HG03457 (cell line): ENCODE measurements at regions not wholly inside any gene's neighbourhood (a gene's known extent, or its start where the extent isn't known, plus 50 kb on each side); places are given as distances from the start of the nearest gene placed in this dataset.
A peak's percentile ranks its signal among the peaks of the same experiment; 100 is the strongest.

Source experiments
- ATAC-seq: cut with Tn5 transposase; IDR thresholded peaks from one replicate; pipeline ENCODE4 v1.9.1; 2021; ENCODE audit warnings: moderate number of reproducible peaks; ENCODE audit not compliant: unreplicated experiment

DNA sequence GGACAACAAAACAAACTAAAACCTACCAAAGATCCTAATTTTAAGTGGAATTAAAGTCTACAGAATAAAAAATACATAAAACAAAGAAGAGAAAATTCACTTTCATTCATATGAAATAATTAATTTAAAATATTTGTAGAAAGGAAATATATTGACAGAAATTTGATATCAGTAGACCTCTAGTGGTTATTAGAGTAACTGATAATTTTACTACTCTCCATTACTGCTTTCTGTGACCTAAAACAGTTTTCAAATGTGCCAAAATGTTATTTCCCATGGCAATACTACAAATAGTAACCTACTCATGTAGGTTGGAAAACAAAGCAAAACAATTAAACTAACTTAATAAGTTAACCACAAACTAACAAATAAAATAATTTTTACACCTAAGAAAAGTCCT lies 147.1 kb downstream of the NOL4 start:
- no peak for ATAC-seq

DNA sequence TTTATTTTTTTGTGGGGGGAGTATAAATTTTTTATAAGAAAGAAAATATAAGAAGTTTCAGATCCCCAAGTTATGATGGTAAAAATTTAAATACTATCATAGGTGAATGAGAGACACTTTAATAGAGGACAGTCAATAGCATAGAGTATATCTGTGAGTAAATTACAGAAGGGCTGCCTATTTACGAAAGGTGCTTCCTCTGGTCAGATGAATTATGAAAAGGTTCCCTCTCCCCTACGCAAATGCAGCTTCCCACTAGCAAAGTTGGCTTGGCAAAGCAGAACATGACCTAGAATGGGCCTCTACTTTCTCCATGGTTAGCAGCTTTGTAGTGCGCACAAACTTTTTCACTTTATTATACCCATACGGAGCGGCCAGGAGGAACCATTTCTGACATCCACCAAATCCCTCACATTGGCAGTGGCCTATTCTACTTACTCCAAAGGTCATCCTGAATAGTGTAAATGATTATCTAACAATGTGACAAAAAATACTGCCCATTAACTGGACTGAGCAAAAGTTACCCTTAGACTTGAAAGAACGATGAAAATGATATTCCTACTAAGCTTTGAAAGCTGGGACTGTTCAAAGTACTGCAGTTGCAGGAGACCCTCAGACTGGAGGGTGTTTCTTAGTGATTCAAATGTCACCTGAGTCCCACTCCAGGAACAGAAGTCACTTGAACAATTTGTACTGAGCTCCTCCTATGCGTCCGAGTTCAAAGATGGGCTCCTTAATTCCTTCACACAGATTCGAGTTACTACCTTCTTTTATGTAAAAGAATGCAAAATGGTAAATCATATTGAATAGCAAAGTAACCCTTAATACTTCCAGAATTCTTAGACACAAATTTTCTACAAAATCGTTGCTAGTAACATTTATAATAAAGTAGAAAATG lies 148.5 kb downstream of the NOL4 start:
- no peak for ATAC-seq

DNA sequence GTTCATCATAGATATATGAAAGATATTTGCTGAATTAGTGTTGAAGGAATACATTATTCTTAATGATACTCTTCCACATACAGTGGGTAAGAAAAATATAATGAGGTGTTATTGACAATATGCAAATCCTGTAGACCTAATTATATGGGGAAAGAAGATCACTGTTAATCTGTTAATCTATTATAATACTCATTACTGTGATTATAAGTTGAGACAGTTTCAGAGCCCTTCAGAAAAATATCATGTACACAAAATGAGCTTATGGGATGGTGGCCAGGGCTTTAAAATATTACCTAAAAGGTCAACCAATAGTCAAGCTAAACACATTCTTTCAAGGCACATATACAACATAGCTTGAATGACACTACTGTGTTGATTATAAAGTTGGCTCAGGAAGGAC lies 163.5 kb downstream of the NOL4 start:
- ATAC-seq, result no peak

DNA sequence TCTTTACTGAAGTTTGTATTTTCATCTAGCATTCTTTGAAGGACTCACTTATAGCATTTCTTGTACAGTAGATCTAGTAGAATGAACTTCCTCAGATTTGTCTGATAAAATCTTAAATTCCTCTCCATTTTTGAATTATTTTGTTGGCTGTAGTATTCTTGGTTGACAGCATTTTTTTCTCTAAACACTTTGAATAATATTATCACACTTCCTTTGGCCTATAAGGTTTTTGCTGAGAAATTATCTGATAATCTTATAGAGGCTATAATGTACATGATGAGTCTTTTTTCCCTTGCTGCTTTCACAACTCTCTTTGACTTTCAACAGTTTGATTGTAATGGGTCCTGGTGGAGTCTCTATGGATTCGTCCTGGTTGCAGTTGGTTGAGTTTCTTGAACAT lies 169.5 kb downstream of the NOL4 start:
- ATAC-seq, result no peak

DNA sequence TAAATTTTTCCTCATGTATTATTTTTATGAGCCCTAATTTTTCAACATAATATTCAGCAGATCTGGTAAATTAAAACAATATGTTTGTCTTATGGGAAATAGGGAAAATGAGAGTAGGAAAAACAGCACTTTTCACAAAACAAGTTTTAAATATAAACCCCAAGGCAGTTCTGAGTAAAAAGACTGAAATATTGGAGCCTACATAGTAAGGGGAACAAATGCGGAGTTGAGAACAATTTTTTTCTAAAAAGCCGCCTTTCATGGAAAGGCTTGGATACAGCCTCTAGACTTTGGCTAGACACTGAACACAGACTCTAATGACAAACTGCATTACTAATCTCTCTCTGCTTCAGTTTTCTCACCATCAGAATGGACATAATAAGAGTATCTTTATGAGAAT lies 174.1 kb downstream of the NOL4 start:
- no peak for ATAC-seq

DNA sequence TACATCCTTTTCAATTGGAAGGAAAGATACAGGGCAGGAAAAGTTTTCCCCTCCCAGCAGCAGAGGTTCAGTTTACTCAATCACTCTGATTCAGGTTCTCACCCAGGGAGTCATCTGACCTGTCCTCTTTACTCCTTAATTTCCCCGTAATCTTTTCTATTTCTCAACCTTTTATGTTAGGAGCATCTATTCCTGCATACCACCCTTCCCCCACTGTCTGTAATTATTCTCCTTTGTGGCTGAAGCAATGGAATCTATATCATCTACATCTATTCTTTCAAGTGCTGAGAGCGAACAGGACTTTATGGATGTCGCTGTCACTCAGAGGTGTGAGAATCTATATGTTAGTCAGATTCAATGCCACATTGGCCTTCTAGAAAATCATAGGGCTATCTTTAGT lies 175.2 kb downstream of the NOL4 start:
- ATAC-seq, result no peak

DNA sequence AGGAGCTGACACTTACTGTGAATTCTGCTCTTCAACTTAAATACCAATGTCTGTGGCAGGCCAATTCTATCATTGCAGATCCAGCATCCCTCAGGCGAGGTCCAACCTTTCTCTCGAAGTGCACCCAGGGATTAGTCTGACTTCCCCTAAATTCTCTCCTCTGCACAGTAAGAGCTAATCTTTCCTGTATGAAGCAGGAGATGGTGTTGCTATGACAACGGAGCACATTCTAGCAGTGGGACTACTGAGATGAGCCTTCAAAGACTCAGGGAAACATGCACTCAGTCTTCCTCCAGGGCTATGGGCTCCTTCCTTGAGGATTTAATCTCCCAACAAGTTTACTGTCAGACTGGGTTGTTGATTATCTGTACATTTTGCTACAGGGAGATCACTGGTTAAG lies 176.3 kb downstream of the NOL4 start:
- no peak for ATAC-seq

DNA sequence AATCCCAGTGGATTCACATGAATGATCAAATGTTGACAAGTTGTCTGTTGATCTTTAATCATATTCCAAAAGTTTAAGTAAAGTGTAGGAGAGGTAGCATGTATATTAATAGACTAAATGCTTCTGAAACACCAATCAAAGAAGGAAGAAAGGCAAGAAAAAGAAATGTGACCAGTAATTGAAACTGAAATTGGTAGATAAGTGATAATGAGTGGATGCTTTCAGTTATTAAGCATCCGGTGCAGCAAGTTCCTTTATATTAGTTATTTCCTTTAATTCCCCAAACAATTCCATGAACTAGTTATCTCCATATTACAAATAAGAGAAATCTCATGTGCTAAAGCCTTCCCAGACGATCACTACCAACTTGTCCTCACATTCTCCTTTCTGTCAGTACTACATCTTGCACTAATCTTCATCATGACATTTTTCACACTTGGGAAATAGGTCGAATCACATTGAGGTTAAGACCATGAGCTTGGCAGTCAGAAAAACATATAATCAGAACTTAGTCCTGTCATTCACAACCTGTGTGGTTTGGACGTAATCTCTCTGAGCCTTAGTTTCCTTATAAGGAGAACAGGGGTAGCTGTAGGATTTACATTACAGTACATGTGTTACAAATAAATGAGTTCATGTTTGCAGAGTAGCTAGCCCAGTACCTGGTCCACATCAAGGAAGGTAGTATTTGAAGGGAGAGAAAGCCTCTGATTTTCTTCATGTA lies 182.1 kb downstream of the NOL4 start:
- ATAC-seq, result no peak

DNA sequence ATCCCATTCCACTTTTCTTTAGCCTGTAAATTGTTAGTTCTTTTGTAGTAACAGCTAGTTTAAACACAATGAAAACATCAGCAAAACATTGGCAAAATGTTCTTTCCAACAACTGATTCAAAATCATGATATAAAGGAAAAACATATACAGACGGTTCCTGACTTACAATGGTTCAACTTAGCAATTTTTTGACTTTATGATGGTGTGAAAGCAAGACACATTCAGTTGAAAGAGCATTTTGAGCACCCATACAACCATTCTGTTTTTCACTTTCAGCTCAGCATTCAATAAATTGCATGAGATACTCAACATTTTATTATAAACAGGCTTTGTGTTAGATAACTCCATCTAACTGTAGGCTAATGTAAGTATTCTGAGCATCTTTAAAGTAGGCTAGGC lies 185.1 kb downstream of the NOL4 start:
- no peak for ATAC-seq

DNA sequence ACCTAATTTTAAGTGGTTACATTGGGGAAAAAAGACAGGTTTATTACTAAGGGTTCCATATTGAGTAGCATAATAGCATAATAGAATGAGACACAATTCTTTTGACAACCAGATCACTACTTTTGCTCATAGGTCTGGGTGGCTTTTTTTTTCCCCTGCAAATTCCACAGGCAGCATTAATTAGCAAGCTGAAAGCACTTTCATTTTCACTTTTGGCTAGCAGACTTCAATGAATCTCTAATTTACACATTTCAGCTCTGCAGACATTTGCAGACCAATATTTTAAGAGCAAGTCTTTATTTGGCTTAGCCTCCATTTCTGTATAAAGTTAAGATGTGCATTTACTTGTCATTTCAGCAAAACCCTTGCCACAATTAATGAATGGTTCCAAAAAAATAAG lies 185.5 kb downstream of the NOL4 start:
- peak; percentile 63 for ATAC-seq

DNA sequence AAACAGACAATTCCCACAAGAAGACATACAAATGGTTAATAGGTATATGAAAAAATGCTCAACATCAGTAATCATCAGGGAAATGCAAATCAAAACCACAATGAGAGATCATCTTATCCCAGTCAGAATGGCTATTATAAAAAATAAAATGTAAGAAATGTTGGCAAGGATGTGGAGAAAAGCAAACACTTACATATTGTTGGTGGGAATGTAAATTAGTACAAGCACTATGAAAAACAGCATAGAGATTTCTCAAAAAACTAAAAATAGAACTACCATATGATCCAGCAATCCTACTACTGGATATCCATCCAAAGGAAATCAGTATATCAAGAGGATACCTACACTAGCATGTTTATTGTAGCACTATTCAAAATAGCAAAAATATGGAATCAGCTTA lies 186.6 kb downstream of the NOL4 start:
- no peak for ATAC-seq

DNA sequence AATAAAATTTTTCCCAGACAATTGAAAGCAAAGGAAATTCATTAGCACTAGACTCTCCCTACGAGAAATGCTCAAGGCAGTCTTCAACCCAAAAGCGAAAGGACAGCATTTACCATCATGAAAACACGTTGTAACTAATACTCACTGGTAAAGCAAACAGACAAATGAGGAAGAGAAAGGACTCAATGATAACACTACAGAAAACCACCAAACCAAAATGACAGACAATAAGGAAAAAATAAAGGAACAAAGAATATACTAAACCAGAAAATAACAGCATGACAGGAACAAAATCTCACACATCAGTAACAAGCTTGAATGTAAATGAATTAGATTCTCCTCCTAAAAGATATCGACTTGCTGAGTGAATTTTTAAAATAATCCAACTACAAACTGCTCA lies 190.7 kb downstream of the NOL4 start:
- ATAC-seq, result no peak

DNA sequence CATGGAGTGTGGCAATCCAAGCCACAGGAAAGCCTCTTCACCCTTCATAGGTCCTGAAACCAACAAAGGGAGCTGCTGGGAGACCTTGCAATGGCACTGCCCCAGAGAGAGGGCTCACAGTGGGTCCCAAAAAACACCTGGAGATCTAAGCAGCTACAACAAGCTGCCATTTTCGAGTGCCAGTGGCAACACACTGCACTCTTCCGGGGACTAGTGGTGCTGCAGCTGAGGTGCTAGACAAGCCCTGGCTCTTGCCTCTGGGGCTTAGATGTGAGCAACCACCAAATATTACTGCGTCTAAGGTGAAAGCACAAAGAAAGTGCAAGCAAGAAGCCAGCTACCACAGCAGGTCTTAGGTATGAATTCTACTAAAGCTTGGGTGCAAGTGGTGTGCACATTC lies 192.9 kb downstream of the NOL4 start:
- no peak for ATAC-seq

DNA sequence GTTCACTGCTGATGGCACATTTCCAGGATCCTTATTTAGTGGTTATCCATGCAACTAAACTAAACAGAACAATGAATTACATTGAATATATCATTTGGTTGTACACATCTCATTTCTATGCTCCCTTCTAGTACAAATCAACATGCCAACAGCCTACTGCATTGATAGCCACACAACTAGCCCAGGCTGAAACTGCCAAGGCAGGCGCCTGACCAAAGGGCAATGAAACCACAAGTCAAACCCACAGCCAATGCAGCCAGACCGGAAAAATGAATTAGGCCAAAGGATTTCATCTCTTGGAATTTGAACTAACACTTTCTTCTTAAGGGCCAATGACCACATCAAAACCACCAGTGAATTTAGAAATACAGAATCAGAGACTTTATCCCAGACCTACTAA lies 196.4 kb downstream of the NOL4 start:
- no peak for ATAC-seq

DNA sequence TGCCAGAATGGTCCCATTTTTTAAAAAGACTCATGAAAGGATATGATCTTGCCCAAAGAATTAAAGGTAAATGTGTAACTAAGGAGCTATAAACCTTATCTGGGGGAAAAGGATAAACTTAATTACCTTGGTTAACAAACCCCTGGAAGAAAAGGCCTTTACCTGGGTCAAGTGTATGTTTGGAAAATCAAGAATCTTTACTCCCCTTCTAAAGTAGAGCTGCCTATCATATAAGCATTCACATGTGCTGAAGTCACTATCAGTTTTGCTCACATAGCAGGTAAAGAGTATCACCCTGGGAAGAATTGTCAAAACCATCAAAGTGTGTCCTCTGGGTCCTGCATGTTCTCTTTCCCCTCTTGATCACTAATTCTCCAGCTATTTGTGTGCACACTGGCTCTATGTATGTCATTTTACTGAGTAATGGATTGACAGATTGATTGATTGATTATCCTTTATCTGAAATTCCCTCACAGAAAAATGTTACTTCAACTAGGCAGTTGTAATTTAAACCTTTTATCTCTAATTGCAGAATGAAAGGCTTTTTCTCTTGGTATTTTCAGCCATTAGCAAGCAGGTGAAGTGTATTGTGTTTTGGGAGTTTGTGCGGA lies 199.4 kb downstream of the NOL4 start:
- no peak for ATAC-seq

DNA sequence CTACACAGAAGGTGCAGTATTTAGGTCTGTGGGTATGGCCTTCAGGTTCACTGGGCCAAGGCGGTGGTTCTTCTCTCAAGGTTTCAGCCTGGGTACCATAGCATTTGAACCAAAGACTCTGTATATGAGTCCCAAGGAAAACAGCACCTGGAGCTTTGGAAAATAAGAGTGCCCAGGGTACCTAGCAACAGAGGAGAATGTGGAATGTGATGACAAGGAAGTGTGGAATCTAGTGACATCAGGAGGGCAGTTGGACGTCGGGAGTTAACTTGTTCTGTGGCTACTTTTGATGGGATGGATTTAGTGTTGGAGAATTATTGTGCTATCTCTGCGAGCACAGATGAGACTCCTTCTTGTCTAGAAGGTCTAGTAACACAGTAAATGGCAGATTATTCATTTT lies 201.2 kb downstream of the NOL4 start:
- no peak for ATAC-seq

DNA sequence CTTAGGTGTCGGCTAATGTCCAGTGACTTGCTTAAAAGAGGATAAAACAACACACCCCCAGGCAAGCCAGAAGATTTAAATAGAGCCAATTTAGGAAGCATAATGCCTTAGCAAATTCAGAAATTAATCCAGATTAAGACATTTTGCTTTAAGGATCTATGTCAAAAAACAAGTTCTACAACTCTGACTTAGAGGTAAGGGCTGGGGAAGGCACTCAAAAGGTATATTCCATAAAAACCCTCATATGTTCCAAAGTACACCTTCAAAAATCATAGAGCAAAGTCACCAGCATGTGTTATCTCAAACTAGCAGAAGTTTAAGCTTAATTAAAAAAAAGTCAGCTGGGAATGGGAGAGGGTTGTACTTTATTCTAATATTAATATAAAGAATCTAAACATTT lies 206.4 kb downstream of the NOL4 start:
- ATAC-seq, result no peak

DNA sequence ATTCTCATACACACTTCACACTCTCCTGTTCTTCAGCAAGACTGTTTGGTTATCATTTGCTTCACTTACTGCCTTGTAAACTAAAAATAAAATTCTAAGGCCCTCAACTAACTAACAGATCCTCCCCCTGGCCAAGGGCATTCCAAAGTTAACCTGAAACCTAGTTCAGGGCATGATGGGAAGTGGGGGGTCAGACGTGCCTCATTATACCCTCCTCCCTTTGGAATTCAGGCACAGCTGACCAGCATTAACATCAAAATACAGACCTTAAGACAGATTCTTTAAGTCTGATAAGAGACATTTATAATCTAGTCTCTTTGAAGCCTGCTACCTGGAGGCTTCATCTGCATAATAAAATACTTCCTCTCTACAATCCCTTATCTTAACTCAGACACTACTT lies 221.0 kb downstream of the NOL4 start:
- ATAC-seq, result no peak

DNA sequence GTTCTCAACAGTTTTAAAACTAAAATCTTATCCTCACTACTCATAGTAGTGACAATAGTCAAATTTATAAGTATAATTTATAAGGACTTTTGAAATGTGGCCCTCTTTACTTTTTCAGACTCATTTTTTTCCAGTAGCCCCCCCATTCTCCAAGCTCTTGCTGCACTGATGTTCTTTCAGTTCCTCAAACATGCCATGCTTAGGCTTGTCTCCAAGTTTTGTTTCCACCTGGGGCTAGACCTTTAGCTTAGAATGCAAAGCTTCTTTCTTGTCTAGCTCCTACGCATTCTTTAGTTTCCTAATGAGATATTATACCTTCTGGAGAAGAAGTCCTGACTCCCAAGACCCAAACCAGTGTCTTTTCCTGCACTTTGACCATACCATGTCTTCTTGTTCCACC lies 222.6 kb downstream of the NOL4 start:
- ATAC-seq, result no peak

DNA sequence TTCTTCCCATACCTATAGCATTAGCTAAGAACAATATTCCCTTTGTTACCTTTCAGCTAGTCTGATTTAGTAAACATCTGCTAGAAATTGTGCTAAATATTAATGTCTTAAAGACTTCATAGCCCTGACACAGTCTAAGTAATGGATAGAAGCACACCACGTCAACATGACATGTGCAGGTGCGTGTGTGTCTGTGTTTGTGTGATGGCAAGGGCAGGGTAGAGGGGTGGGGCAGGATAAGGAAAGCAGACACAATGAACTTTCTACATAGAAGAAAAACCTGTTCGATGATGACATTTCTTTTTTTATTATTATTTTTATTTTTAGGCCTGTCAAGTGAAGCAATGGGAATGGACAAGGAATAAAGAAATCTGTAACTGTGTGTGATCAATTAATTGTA lies 223.3 kb downstream of the NOL4 start:
- ATAC-seq, result no peak

DNA sequence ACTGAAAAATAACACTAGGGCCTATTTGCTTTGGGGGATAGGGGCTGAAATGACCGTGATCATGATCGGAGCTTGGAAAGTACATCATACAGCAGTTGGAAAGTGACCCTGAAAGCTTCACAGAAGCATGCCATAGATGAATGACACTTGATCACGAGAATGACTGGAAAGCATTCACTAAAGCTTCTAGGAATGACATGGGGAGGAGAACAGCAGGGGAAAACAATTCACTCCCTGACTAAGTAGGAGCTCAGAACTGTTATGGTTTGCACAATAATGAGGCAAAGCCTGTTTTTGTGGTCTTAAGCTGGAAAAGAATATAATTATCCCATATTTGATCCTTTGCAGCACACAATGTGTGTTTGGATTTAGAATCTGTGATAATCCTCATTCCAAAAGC lies 237.5 kb downstream of the NOL4 start:
- no peak for ATAC-seq

DNA sequence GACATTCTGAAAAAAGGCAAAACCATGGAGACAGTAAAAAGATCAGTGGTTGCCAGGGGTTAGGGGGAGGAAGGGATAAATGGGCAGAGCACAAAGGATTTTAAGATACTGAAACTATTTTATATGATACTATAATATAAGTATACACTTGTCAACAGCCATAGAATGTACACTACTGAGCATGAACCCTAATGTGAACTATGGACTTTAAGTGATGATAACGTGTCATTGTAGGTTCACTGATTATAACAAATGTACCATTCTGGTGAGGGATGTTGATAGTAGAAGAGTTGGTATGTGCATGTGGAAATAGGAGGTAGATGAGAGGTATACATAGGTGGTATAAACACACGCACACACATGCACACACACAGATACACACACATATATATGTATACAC lies 241.6 kb downstream of the NOL4 start:
- no peak for ATAC-seq
